ENCODE measurements at regions not wholly inside any gene's neighbourhood (a gene's known extent, or its start where the extent isn't known, plus 50 kb on each side); places are given as distances from the start of the nearest gene placed in this dataset.

DNA sequence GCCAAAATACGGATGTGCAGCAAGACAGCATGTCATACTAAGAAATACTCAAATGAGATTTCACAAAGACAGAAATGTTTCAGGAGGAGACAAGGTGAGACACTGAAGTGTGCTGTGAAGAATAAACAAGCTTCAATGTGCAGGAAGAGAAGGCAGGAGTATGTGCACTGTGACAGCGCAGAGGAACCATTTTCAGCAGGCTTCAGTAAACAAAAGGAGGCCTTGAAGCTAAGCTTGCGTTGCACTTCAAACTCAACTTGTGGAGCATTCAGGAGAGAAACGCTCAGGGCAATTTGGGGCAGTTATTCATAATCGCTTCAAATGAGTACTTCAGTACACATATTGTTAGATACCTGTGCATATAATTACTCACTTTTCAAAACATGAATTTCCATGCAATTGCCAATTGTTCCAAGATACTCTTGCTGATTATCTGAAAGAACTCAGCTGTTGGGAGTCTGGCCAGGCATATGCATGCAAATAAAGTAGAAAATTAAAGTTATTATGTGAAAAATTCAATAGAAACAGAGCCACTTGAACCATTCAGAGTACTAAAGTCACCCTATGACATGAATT, 234.2 kb upstream of the OPRM1 start:
- TF ChIP-seq EZH2 (IDR thresholded peaks at IDR 0.05) (no peak), EZH2phosphoT487 (IDR thresholded peaks at IDR 0.05) (no peak)
- TF ChIP-seq, protein P1, sequence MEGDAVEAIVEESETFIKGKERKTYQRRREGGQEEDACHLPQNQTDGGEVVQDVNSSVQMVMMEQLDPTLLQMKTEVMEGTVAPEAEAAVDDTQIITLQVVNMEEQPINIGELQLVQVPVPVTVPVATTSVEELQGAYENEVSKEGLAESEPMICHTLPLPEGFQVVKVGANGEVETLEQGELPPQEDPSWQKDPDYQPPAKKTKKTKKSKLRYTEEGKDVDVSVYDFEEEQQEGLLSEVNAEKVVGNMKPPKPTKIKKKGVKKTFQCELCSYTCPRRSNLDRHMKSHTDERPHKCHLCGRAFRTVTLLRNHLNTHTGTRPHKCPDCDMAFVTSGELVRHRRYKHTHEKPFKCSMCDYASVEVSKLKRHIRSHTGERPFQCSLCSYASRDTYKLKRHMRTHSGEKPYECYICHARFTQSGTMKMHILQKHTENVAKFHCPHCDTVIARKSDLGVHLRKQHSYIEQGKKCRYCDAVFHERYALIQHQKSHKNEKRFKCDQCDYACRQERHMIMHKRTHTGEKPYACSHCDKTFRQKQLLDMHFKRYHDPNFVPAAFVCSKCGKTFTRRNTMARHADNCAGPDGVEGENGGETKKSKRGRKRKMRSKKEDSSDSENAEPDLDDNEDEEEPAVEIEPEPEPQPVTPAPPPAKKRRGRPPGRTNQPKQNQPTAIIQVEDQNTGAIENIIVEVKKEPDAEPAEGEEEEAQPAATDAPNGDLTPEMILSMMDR (IDR thresholded peaks at IDR 0.05), result no peak

Data from neural progenitor cell (in vitro differentiated cells).